ENCODE measurements at regions not wholly inside any gene's neighbourhood (a gene's known extent, or its start where the extent isn't known, plus 50 kb on each side); places are given as distances from the start of the nearest gene placed in this dataset.
"Not testable (repeated sequence)": the region's sequence is repeated elsewhere in the genome, so short reads cannot be mapped to it uniquely, and the experiment has no call there.

DNA sequence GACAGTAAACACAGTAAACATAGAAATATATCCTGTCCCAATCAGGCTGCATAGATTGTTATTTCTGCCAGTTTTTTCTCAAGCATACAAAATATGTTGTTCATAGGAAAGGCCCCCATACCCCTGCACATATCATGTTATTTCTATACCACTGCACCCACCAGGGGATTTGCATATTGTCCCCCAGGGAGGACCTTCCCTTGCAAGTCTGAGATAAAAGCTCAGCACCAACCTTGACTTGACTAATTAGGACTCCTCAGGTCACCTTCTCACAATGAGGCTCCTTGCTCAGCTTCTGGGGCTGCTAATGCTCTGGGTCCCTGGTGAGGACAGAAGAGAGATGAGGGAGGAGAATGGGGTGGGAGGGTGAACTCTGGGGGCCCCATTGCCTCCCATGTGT is 1313.1 kb downstream of the RPIA start:
- TF ChIP-seq NFIC (IDR thresholded peaks at IDR 0.05; ENCODE audit: low read depth, low read length); ESRRA (IDR thresholded peaks at IDR 0.05; ENCODE audit: low read length); NFYB (IDR thresholded peaks at IDR 0.05; ENCODE audit: insufficient read depth, low read depth, low read length); HDAC2 (IDR thresholded peaks at IDR 0.05); ZNF274 (IDR thresholded peaks at IDR 0.05; ENCODE audit: insufficient read depth, insufficient read length): not testable (repeated sequence)
- TF ChIP-seq, protein P1, sequence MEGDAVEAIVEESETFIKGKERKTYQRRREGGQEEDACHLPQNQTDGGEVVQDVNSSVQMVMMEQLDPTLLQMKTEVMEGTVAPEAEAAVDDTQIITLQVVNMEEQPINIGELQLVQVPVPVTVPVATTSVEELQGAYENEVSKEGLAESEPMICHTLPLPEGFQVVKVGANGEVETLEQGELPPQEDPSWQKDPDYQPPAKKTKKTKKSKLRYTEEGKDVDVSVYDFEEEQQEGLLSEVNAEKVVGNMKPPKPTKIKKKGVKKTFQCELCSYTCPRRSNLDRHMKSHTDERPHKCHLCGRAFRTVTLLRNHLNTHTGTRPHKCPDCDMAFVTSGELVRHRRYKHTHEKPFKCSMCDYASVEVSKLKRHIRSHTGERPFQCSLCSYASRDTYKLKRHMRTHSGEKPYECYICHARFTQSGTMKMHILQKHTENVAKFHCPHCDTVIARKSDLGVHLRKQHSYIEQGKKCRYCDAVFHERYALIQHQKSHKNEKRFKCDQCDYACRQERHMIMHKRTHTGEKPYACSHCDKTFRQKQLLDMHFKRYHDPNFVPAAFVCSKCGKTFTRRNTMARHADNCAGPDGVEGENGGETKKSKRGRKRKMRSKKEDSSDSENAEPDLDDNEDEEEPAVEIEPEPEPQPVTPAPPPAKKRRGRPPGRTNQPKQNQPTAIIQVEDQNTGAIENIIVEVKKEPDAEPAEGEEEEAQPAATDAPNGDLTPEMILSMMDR (IDR thresholded peaks at IDR 0.05 in 2 of 3, conservative IDR thresholded peaks at IDR 0.05 in 1 of 3; ENCODE audit: control insufficient read depth in 2 of 3, extremely low read depth in 1 of 3, insufficient read depth in 1 of 3, low read depth in 3 of 3, low read length in 3 of 3), result not testable (repeated sequence)
- TF ChIP-seq, protein P2, sequence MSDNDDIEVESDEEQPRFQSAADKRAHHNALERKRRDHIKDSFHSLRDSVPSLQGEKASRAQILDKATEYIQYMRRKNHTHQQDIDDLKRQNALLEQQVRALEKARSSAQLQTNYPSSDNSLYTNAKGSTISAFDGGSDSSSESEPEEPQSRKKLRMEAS (IDR thresholded peaks at IDR 0.05; ENCODE audit: low read depth, low read length), result not testable (repeated sequence)
- TF ChIP-seq, protein P3, sequence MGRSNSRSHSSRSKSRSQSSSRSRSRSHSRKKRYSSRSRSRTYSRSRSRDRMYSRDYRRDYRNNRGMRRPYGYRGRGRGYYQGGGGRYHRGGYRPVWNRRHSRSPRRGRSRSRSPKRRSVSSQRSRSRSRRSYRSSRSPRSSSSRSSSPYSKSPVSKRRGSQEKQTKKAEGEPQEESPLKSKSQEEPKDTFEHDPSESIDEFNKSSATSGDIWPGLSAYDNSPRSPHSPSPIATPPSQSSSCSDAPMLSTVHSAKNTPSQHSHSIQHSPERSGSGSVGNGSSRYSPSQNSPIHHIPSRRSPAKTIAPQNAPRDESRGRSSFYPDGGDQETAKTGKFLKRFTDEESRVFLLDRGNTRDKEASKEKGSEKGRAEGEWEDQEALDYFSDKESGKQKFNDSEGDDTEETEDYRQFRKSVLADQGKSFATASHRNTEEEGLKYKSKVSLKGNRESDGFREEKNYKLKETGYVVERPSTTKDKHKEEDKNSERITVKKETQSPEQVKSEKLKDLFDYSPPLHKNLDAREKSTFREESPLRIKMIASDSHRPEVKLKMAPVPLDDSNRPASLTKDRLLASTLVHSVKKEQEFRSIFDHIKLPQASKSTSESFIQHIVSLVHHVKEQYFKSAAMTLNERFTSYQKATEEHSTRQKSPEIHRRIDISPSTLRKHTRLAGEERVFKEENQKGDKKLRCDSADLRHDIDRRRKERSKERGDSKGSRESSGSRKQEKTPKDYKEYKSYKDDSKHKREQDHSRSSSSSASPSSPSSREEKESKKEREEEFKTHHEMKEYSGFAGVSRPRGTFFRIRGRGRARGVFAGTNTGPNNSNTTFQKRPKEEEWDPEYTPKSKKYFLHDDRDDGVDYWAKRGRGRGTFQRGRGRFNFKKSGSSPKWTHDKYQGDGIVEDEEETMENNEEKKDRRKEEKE (IDR thresholded peaks at IDR 0.05), result not testable (repeated sequence)
- TF ChIP-seq, protein P4, sequence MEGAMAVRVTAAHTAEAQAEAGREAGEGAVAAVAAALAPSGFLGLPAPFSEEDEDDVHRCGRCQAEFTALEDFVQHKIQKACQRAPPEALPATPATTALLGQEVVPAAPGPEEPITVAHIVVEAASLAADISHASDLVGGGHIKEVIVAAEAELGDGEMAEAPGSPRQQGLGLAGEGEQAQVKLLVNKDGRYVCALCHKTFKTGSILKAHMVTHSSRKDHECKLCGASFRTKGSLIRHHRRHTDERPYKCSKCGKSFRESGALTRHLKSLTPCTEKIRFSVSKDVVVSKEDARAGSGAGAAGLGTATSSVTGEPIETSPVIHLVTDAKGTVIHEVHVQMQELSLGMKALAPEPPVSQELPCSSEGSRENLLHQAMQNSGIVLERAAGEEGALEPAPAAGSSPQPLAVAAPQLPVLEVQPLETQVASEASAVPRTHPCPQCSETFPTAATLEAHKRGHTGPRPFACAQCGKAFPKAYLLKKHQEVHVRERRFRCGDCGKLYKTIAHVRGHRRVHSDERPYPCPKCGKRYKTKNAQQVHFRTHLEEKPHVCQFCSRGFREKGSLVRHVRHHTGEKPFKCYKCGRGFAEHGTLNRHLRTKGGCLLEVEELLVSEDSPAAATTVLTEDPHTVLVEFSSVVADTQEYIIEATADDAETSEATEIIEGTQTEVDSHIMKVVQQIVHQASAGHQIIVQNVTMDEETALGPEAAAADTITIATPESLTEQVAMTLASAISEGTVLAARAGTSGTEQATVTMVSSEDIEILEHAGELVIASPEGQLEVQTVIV (IDR thresholded peaks at IDR 0.05; ENCODE audit: borderline replicate concordance, partially characterized antibody), result not testable (repeated sequence)

Measured in GM12878 (cell line).